ENCODE measurements at regions not wholly inside any gene's neighbourhood (a gene's known extent, or its start where the extent isn't known, plus 50 kb on each side); places are given as distances from the start of the nearest gene placed in this dataset.

DNA sequence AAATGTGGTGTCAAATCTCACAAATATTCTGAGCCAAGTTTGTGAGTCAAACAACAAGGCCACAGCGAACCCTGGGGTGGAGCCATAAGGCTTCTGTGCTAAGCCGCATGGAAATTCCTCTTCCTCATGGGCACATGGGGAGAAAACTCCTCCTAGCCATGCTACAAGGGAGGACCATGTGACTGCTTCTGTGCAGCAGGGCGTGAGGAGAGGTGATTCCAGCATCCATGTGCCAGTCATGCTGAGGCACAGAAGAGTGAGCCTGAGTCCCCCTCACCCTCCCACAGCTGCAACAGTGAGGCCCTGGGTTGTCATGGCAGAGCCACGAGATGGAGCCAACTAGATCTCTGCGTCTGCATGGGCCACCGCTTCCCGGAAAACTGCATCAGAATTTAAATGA, 488.8 kb upstream of the RAB6C start:
- no peak for ATAC-seq
- no peaks in the 10 kb centered on the region for H3K27me3 ChIP-seq
- TF ChIP-seq, protein P1, sequence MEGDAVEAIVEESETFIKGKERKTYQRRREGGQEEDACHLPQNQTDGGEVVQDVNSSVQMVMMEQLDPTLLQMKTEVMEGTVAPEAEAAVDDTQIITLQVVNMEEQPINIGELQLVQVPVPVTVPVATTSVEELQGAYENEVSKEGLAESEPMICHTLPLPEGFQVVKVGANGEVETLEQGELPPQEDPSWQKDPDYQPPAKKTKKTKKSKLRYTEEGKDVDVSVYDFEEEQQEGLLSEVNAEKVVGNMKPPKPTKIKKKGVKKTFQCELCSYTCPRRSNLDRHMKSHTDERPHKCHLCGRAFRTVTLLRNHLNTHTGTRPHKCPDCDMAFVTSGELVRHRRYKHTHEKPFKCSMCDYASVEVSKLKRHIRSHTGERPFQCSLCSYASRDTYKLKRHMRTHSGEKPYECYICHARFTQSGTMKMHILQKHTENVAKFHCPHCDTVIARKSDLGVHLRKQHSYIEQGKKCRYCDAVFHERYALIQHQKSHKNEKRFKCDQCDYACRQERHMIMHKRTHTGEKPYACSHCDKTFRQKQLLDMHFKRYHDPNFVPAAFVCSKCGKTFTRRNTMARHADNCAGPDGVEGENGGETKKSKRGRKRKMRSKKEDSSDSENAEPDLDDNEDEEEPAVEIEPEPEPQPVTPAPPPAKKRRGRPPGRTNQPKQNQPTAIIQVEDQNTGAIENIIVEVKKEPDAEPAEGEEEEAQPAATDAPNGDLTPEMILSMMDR (IDR thresholded peaks at IDR 0.05), result no peak
- H3K4me3 ChIP-seq, result no peak overlapping the region
- intact Hi-C loops (cut with DNase I), result no loop called here
- H3K4me1 ChIP-seq, result no peaks in the 10 kb centered on the region
- no peaks in the 10 kb centered on the region for H3K36me3 ChIP-seq
- no peak overlapping the region for H3K27ac ChIP-seq
- no peak for DNase-seq
- no peaks in the 10 kb centered on the region for H3K9me3 ChIP-seq

DNA sequence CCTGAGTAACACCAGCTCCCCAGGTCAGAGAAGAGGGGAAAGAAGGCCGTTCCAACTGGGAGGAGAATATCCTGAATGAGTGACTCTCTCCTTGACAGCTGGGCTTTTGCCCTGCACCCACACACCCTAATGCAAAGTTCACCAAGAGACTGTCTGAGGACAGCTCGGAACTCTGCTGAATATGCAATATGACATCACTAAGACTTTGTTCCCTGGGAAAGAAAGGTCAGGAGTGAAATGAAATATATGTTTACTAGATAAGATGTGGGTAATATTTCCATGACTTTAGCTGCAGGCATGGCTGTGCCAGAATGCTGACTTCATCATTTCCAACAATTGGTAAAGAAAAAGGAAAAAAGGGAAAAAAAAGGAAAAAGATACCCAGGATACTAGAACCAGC, 488.2 kb upstream of the RAB6C start:
- no peak overlapping the region for H3K4me3 ChIP-seq
- intact Hi-C loops (cut with DNase I), result no loop called here
- no peaks in the 10 kb centered on the region for H3K9me3 ChIP-seq
- TF ChIP-seq, protein P1 (IDR thresholded peaks at IDR 0.05), result no peak
- ATAC-seq (no peak), DNase-seq (no peak)
- H3K27me3 ChIP-seq, result no peaks in the 10 kb centered on the region
- H3K4me1 ChIP-seq, result no peaks in the 10 kb centered on the region
- H3K27ac ChIP-seq, result no peak overlapping the region
- no peaks in the 10 kb centered on the region for H3K36me3 ChIP-seq

DNA sequence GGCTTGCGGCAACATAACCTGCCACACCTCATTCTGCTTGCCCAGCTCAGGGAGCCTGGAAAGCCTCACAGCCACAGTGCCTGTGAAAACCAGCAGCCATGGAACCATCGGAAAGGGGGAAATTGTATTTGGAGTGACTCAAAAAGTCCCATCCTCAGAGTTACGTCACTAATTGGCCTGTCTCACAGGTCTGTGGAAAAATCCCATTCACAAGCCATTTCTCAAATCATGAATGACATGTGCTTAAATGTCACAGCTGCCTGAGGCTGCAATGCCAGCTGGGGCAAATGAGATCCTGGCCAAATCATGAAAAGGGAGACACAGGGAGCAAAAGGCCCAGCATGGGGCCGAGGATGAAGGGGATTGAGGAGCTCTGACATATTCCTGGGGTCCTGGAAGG, 486.9 kb upstream of the RAB6C start:
- Histone ChIP-seq H3K4me3 (no peak overlapping the region), H3K4me1 (no peaks in the 10 kb centered on the region), H3K27me3 (no peaks in the 10 kb centered on the region), H3K9me3 (no peaks in the 10 kb centered on the region), H3K36me3 (no peaks in the 10 kb centered on the region), H3K27ac (no peak overlapping the region)
- intact Hi-C loops (cut with DNase I), result no loop called here
- TF ChIP-seq, protein P1 (IDR thresholded peaks at IDR 0.05), result no peak
- ATAC-seq (no peak), DNase-seq (no peak)

DNA sequence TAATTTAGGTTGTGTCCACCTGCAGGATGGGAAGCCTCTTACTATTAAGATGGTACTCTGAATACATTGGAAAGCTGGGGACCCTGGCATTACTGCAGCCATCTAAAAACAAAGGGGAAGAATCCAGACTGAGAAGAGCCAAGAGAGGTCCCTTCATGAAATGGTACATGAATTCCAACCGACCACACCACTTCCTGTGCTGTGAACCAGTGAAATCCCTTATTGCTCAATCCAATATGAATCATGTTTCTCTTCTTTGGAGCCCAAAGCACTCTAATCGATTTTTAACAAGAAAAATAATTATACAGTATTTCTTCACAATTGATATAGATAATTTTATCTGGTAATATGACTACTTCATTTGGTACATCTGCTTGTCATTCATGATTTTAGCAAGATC, 479.7 kb upstream of the RAB6C start:
- Histone ChIP-seq H3K9me3 (no peaks in the 10 kb centered on the region), H3K4me3 (no peak overlapping the region), H3K36me3 (no peaks in the 10 kb centered on the region), H3K27me3 (no peaks in the 10 kb centered on the region), H3K4me1 (no peaks in the 10 kb centered on the region), H3K27ac (no peak overlapping the region)
- TF ChIP-seq, protein P1 (IDR thresholded peaks at IDR 0.05), result no peak
- DNase-seq, result no peak
- no peak for ATAC-seq
- intact Hi-C loops (cut with DNase I), result no loop called here

DNA sequence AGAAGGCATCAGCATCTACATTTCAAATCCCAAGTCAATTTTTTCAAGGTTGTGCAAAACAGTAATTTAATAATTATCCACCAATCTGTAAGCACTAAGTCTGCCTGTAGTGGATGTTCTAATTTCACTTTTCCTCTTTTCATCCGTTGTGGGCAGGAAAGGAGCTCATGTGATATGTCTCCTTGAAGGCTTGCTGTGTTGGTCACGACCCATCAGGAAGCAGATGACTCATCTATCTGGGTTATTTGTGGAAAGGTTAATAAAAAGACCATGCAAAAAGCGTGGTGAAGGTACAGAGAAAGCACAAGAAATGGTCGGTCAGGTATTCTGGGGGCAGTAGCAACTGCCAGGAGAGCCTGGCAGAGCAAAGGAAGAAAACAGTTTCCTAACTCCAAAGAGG, 476.7 kb upstream of the RAB6C start:
- intact Hi-C loops (cut with DNase I), result no loop called here
- H3K4me3 ChIP-seq, result no peak overlapping the region
- H3K27ac ChIP-seq, result no peak overlapping the region
- TF ChIP-seq, protein P1 (IDR thresholded peaks at IDR 0.05), result no peak
- no peaks in the 10 kb centered on the region for H3K9me3 ChIP-seq
- H3K36me3 ChIP-seq, result no peaks in the 10 kb centered on the region
- ATAC-seq (no peak), DNase-seq (no peak)
- H3K4me1 ChIP-seq, result no peaks in the 10 kb centered on the region
- no peaks in the 10 kb centered on the region for H3K27me3 ChIP-seq

DNA sequence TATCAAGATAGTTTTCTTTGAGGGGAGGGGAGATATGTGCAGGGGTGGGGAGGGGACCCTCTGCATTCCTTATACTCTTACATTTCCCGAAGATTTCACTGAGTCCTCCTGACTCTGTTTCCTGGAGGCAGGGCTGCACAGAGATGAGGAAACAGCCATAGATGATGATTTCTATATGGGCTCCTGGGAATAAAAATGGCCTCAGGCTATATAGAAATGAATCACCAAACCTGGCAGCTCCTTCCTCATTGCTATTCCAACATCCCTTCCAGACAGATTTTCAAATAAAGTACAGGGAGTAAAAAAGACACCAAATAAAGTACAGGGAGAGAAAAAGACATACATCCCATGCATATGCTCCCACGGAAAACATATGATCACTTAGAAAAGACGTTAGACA, 474.8 kb upstream of the RAB6C start:
- no peaks in the 10 kb centered on the region for H3K9me3 ChIP-seq
- intact Hi-C loops (cut with DNase I), result no loop called here
- H3K36me3 ChIP-seq, result no peaks in the 10 kb centered on the region
- TF ChIP-seq, protein P1 (IDR thresholded peaks at IDR 0.05), result no peak
- no peak overlapping the region for H3K4me3 ChIP-seq
- no peaks in the 10 kb centered on the region for H3K27me3 ChIP-seq
- no peak for DNase-seq
- ATAC-seq, result no peak
- no peak overlapping the region for H3K27ac ChIP-seq
- no peaks in the 10 kb centered on the region for H3K4me1 ChIP-seq
